ENCODE measurements at regions not wholly inside any gene's neighbourhood (a gene's known extent, or its start where the extent isn't known, plus 50 kb on each side); places are given as distances from the start of the nearest gene placed in this dataset.

- no peak overlapping the region for H3K4me3 ChIP-seq (ENCODE audit: insufficient read depth, low read depth, low read length)
- no peak overlapping the region for H3K18ac ChIP-seq (ENCODE audit: low read depth, low read length)
- H4K20me1 ChIP-seq (ENCODE audit: insufficient read depth, low read length), result no peaks in the 10 kb centered on the region
- H3K9me3 ChIP-seq (ENCODE audit: control insufficient read depth, insufficient read depth, low read length), result no peaks in the 10 kb centered on the region
- POLR2A ChIA-PET (ENCODE audit: unreplicated experiment), result no interaction called here
- no peak overlapping the region for H2BK120ac ChIP-seq (ENCODE audit: low read depth, low read length)
- no peaks in the 10 kb centered on the region; the same call in none of the 2 replicates for H3K27me3 ChIP-seq (ENCODE audit: control insufficient read depth, insufficient read depth, low read length)
- no CpG with 5 or more reads among the region's 3 CpGs for WGBS, 2 experiments (ENCODE audit: extremely low coverage in 2 of 2, insufficient read length in 1 of 2)
- dilution Hi-C loops (cut with HindIII; ENCODE audit: low sequenced_read_pairs, unreplicated experiment) (no loop called here), in situ Hi-C loops (cut with MboI; ENCODE audit: low sequenced_read_pairs) (no loop called here), intact Hi-C loops (cut with micrococcal nuclease) (no loop called here)
- H3K4me1 ChIP-seq (ENCODE audit: control insufficient read depth, insufficient read depth, low read length), result peaks cover 4% of the 10 kb centered on the region; the same call in 1 of the 2 replicates
- no peak overlapping the region for H3K4ac ChIP-seq (ENCODE audit: low read depth, low read length)
- H3K23ac ChIP-seq (ENCODE audit: low read depth, low read length), result no peak overlapping the region
- H2AK5ac ChIP-seq (ENCODE audit: low read depth, low read length), result no peak overlapping the region
- no peak overlapping the region for H3K27ac ChIP-seq (ENCODE audit: insufficient read depth, low read length)
- H4K5ac ChIP-seq (ENCODE audit: low read depth, low read length), result no peak overlapping the region
- H3K14ac ChIP-seq (replicated peaks; ENCODE audit: low read depth, low read length), result no peak overlapping the region
- no peak for DNase-seq
- H4K91ac ChIP-seq (ENCODE audit: insufficient read depth, low read depth, low read length), result no peak overlapping the region
- H3K9me1 ChIP-seq (ENCODE audit: insufficient read depth, low read length), result no peaks in the 10 kb centered on the region
- no TSS peak for BruUV-seq (replicated peaks)
- H2AFZ ChIP-seq (replicated peaks; ENCODE audit: low read length, poor library complexity), result no peak overlapping the region
- H2BK5ac ChIP-seq (ENCODE audit: low read depth, low read length, poor library complexity, severe bottlenecking), result no peak overlapping the region
- H3K36me3 ChIP-seq (ENCODE audit: control insufficient read depth, insufficient read depth, low read length), result no peaks in the 10 kb centered on the region
- TF ChIP-seq RFX5 (IDR thresholded peaks at IDR 0.05; ENCODE audit: low read depth, low read length), result no peak
- TF ChIP-seq NFE2L2 (IDR thresholded peaks at IDR 0.05; ENCODE audit: low read depth, low read length), result no peak
- no peak for TF ChIP-seq CEBPB (IDR thresholded peaks at IDR 0.05; ENCODE audit: low read depth, low read length)
- TF ChIP-seq SMC3 (IDR thresholded peaks at IDR 0.05; ENCODE audit: low read depth, low read length), result no peak
- no peak for TF ChIP-seq POLR2A (IDR thresholded peaks at IDR 0.05; ENCODE audit: low read depth, low read length)
- no peak for TF ChIP-seq MXI1 (IDR thresholded peaks at IDR 0.05; ENCODE audit: borderline replicate concordance, low read depth, low read length)
- TF ChIP-seq CHD1 (IDR thresholded peaks at IDR 0.05; ENCODE audit: low read depth, low read length), result no peak
- TF ChIP-seq RCOR1 (IDR thresholded peaks at IDR 0.05; ENCODE audit: insufficient replicate concordance, low read length), result no peak
- TF ChIP-seq CTCF (conservative IDR thresholded peaks at IDR 0.05; ENCODE audit: low read depth, low read length), result no peak
- TF ChIP-seq MAFK (IDR thresholded peaks at IDR 0.05; ENCODE audit: low read depth, low read length), result no peak
- no peak for TF ChIP-seq BHLHE40 (IDR thresholded peaks at IDR 0.05; ENCODE audit: low read depth, low read length)
- TF ChIP-seq MAZ (IDR thresholded peaks at IDR 0.05; ENCODE audit: borderline replicate concordance, low read depth, low read length), result no peak
- no peak for TF ChIP-seq USF2 (IDR thresholded peaks at IDR 0.05; ENCODE audit: low read depth, low read length)
- TF ChIP-seq RAD21 (IDR thresholded peaks at IDR 0.05; ENCODE audit: low read length), result no peak
- TF ChIP-seq FOS (IDR thresholded peaks at IDR 0.05; ENCODE audit: low read depth, low read length), result no peak
- no peak for TF ChIP-seq ELK1 (IDR thresholded peaks at IDR 0.05; ENCODE audit: borderline replicate concordance, low read depth, low read length)
- H2BK15ac ChIP-seq (ENCODE audit: low read depth, low read length), result no peak overlapping the region
- CTCF ChIA-PET, result interaction anchor here (0.5 to 0.6 kb wide), 2 partner anchors 76 to 444 kb away, joined by 3 read pairs; no protein-coding TSS in a partner anchor
- H3K9ac ChIP-seq (ENCODE audit: low read depth, low read length), result no peak overlapping the region
- no peak for ATAC-seq (ENCODE audit: low read depth)
- no peak overlapping the region for H2AK9ac ChIP-seq (replicated peaks; ENCODE audit: low read depth, low read length, poor library complexity)
- no peak overlapping the region for H3K56ac ChIP-seq (ENCODE audit: extremely low read depth, insufficient read depth, low read length)
- no peaks in the 10 kb centered on the region for H3K79me1 ChIP-seq (ENCODE audit: low read depth in 1 of 2, low read length in 2 of 2)
- H4K8ac ChIP-seq (ENCODE audit: low read depth in 2 of 2, low read length in 2 of 2), result no peak overlapping the region
- H3K4me2 ChIP-seq (ENCODE audit: low read depth, low read length), result no peak overlapping the region
- H2BK20ac ChIP-seq (ENCODE audit: low read depth, low read length), result no peak overlapping the region
Observed at GRCh38 chr4:41427931-41428600, 109.9 kb upstream of the LIMCH1 start.

All from IMR-90 (cell line).